ENCODE measurements at regions not wholly inside any gene's neighbourhood (a gene's known extent, or its start where the extent isn't known, plus 50 kb on each side); places are given as distances from the start of the nearest gene placed in this dataset.
"Not testable (repeated sequence)": the region's sequence is repeated elsewhere in the genome, so short reads cannot be mapped to it uniquely, and the experiment has no call there.

- TF ChIP-seq CTCF (IDR thresholded peaks at IDR 0.05); NR3C1 (CRISPR knock-in tag; conservative IDR thresholded peaks at IDR 0.05; ENCODE audit: low read depth); ARID4B (CRISPR knock-in tag; IDR thresholded peaks at IDR 0.05; ENCODE audit: borderline replicate concordance); SP1 (CRISPR knock-in tag; conservative IDR thresholded peaks at IDR 0.05); USF1 (CRISPR knock-in tag; IDR thresholded peaks at IDR 0.05); ATF6 (CRISPR knock-in tag; IDR thresholded peaks at IDR 0.05); ZNF512 (CRISPR knock-in tag; IDR thresholded peaks at IDR 0.05; ENCODE audit: borderline replicate concordance); CREM (CRISPR knock-in tag; IDR thresholded peaks at IDR 0.05); ZNF396 (CRISPR knock-in tag; IDR thresholded peaks at IDR 0.05; ENCODE audit: borderline replicate concordance); ZSCAN18 (CRISPR knock-in tag; IDR thresholded peaks at IDR 0.05); E2F4 (CRISPR knock-in tag; IDR thresholded peaks at IDR 0.05; ENCODE audit: borderline replicate concordance, low read depth); RORB (CRISPR knock-in tag; IDR thresholded peaks at IDR 0.05); ATF2 (CRISPR knock-in tag; IDR thresholded peaks at IDR 0.05; ENCODE audit: borderline replicate concordance, low read depth); GABPB1 (CRISPR knock-in tag; IDR thresholded peaks at IDR 0.05): not testable (repeated sequence)
Measured at GRCh38 chr16:88159897-88160335, 208.7 kb downstream of the BANP start.

Measured in WTC11 (cell line).